Lower leg skin (tissue), 3 donors: ENCODE measurements at regions not wholly inside any gene's neighbourhood (a gene's known extent, or its start where the extent isn't known, plus 50 kb on each side); places are given as distances from the start of the nearest gene placed in this dataset.

Experiments used
- CTCF ChIP-seq, 3 donors: fragments of 450-650 bp; IDR thresholded peaks; one replicate each; pipeline ENCODE4 v1.5.1; 2016; ENCODE audit warnings: antibody characterized with exemption in 3 of 3, mild to moderate bottlenecking in 3 of 3, moderate library complexity in 2 of 3
- POLR2A ChIP-seq, 2 donors: fragments of 450-650 bp; IDR thresholded peaks; one replicate each; pipeline ENCODE4 v1.6.1; 2016 to 2017; ENCODE audit warnings: antibody characterized with exemption in 2 of 2, mild to moderate bottlenecking in 1 of 2, moderate library complexity in 1 of 2

- TF ChIP-seq CTCF (IDR thresholded peaks at IDR 0.05) (no peak), POLR2A (IDR thresholded peaks at IDR 0.05) (no peak)
Observed at GRCh38 chr13:97758317-97758716, 195.2 kb upstream of the IPO5 start.
